Hepatocyte (in vitro differentiated cells): ENCODE measurements at regions not wholly inside any gene's neighbourhood (a gene's known extent, or its start where the extent isn't known, plus 50 kb on each side); places are given as distances from the start of the nearest gene placed in this dataset.

Experiments
- DNase-seq: peaks from one replicate; pipeline ENCODE4 v3.0.0-alpha.2; 2016; ENCODE audit warnings: low spot score
- H2AFZ ChIP-seq: fragments of 200-600 bp; sonication (generic); 2 replicates; pipeline ENCODE4 v1.6.0; 2016; ENCODE audit warnings: antibody characterized with exemption, mild to moderate bottlenecking
- H3K27ac ChIP-seq: fragments of 200-600 bp; sonication (generic); 2 replicates; pipeline ENCODE4 v1.5.1; 2016; ENCODE audit warnings: mild to moderate bottlenecking
- H3K27me3 ChIP-seq: fragments of 200-600 bp; sonication (generic); 2 replicates; pipeline ENCODE4 v1.6.1; 2016
- H3K36me3 ChIP-seq: fragments of 200-600 bp; sonication (generic); replicated peaks from 2 replicates; pipeline ENCODE4 v1.5.1; 2016; ENCODE audit warnings: low read depth; ENCODE audit not compliant: insufficient read depth
- H3K4me1 ChIP-seq: fragments of 200-600 bp; sonication (generic); 2 replicates; pipeline ENCODE4 v1.5.1; 2016; ENCODE audit warnings: mild to moderate bottlenecking, moderate library complexity; ENCODE audit not compliant: insufficient read depth
- H3K4me2 ChIP-seq: fragments of 200-600 bp; sonication (generic); 2 replicates; pipeline ENCODE4 v1.6.0; 2016
- H3K4me3 ChIP-seq: fragments of 200-600 bp; sonication (generic); 2 replicates; pipeline ENCODE4 v1.5.1; 2016; ENCODE audit warnings: mild to moderate bottlenecking
- H3K79me2 ChIP-seq: fragments of 200-600 bp; sonication (generic); 2 replicates; pipeline ENCODE4 v1.6.0; 2017; ENCODE audit warnings: mild to moderate bottlenecking
- H3K9me2 ChIP-seq: fragments of 200-600 bp; sonication (generic); replicated peaks from 2 replicates; pipeline ENCODE4 v1.6.0; 2017; ENCODE audit warnings: mild to moderate bottlenecking; ENCODE audit not compliant: insufficient read depth
- H3K9me3 ChIP-seq: fragments of 200-600 bp; sonication (generic); 2 replicates; pipeline ENCODE4 v1.5.1; 2016; ENCODE audit warnings: low read depth, mild to moderate bottlenecking
- H4K20me1 ChIP-seq: fragments of 200-600 bp; sonication (generic); 2 replicates; pipeline ENCODE4 v1.6.0; 2016; ENCODE audit warnings: mild to moderate bottlenecking; ENCODE audit not compliant: insufficient read depth, poor library complexity, severe bottlenecking
- CTCF ChIP-seq: fragments of 200-600 bp; sonication (generic); IDR thresholded peaks from 2 replicates; pipeline ENCODE4 v1.5.1; 2016; ENCODE audit warnings: antibody characterized with exemption, mild to moderate bottlenecking; ENCODE audit not compliant: poor library complexity
- EZH2 ChIP-seq: fragments of 200-600 bp; sonication (generic); IDR thresholded peaks from 2 replicates; pipeline ENCODE4 v1.6.1; 2016; ENCODE audit warnings: antibody characterized with exemption, mild to moderate bottlenecking, borderline replicate concordance
- EZH2phosphoT487 ChIP-seq: fragments of 200-600 bp; sonication (generic); IDR thresholded peaks from one replicate; pipeline ENCODE4 v1.6.1; 2018; ENCODE audit warnings: antibody characterized with exemption, mild to moderate bottlenecking, low read depth, moderate library complexity; ENCODE audit not compliant: unreplicated experiment, severe bottlenecking
- WGBS: methylation state at CpG from one replicate; pipeline ENCODE4 v1.1.6; 2016; ENCODE audit warnings: low lambda C conversion rate; ENCODE audit errors: missing lambda C conversion rate; 5-methylcytosine and 5-hydroxymethylcytosine counted together

DNA sequence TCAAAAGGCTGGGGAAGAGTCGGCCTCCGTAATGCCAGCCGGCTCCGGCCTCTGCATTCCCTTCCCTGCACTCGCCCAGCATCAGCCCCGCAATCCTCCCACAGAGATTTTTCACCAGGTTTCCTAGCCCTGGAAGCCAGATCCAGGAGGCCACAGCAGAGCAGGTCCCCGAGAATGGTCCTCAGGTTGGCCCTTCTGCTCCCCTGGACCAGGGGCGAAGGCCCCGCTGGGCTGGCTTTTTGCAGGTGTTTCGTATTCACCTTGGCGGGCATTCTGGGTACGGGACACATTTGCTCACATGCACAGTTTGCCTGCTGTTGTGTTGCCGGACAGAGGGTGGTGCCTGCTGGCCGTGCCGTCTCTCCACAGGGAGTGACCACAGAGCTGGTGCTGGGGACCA lies 309.5 kb downstream of the NDUFA10 start:
- 95% methylated on average over 15 of the region's 15 CpGs for WGBS

GRCh38 chr2:239715202-239715601 lies 309.9 kb downstream of the NDUFA10 start:
- H3K4me3 ChIP-seq: no peak overlapping the region
- no peaks in the 10 kb centered on the region for H3K27me3 ChIP-seq
- no peaks in the 10 kb centered on the region for H3K9me3 ChIP-seq
- no peaks in the 10 kb centered on the region for H3K9me2 ChIP-seq
- no peak for DNase-seq
- H4K20me1 ChIP-seq: no peaks in the 10 kb centered on the region
- no peak overlapping the region for H3K4me2 ChIP-seq
- H3K27ac ChIP-seq: no peak overlapping the region
- no peak overlapping the region for H2AFZ ChIP-seq
- TF ChIP-seq EZH2: no peak
- no peaks in the 10 kb centered on the region for H3K36me3 ChIP-seq
- H3K79me2 ChIP-seq: no peaks in the 10 kb centered on the region
- WGBS: 91% methylated on average over 9 of the region's 9 CpGs
- peaks cover 13% of the 10 kb centered on the region for H3K4me1 ChIP-seq

More for the DNA sequence above, 309.5 kb downstream of the NDUFA10 start:
- Histone ChIP-seq H3K27ac (no peak overlapping the region), H3K36me3 (no peaks in the 10 kb centered on the region), H3K4me1 (peaks cover 13% of the 10 kb centered on the region), H4K20me1 (no peaks in the 10 kb centered on the region), H3K4me2 (no peak overlapping the region), H3K4me3 (no peak overlapping the region), H3K9me2 (no peaks in the 10 kb centered on the region), H2AFZ (no peak overlapping the region), H3K27me3 (no peaks in the 10 kb centered on the region), H3K79me2 (no peaks in the 10 kb centered on the region), H3K9me3 (no peaks in the 10 kb centered on the region)
- TF ChIP-seq CTCF: no peak
- no peak for TF ChIP-seq EZH2phosphoT487
- no peak for TF ChIP-seq EZH2
- no peak for DNase-seq

GRCh38 chr2:239714116-239714515 lies 311.0 kb downstream of the NDUFA10 start:
- 81% methylated on average over 6 of the region's 6 CpGs for WGBS
- H4K20me1 ChIP-seq: no peaks in the 10 kb centered on the region
- H3K9me2 ChIP-seq: no peaks in the 10 kb centered on the region
- H3K9me3 ChIP-seq: no peaks in the 10 kb centered on the region
- H3K4me1 ChIP-seq: peaks cover 13% of the 10 kb centered on the region
- H3K79me2 ChIP-seq: no peaks in the 10 kb centered on the region
- TF ChIP-seq CTCF: no peak
- TF ChIP-seq EZH2: no peak
- no peak for TF ChIP-seq EZH2phosphoT487
- H3K4me3 ChIP-seq: no peak overlapping the region
- H3K27me3 ChIP-seq: no peaks in the 10 kb centered on the region
- H2AFZ ChIP-seq: no peak overlapping the region
- no peak overlapping the region for H3K4me2 ChIP-seq
- DNase-seq: no peak
- no peak overlapping the region for H3K27ac ChIP-seq
- H3K36me3 ChIP-seq: no peaks in the 10 kb centered on the region

DNA sequence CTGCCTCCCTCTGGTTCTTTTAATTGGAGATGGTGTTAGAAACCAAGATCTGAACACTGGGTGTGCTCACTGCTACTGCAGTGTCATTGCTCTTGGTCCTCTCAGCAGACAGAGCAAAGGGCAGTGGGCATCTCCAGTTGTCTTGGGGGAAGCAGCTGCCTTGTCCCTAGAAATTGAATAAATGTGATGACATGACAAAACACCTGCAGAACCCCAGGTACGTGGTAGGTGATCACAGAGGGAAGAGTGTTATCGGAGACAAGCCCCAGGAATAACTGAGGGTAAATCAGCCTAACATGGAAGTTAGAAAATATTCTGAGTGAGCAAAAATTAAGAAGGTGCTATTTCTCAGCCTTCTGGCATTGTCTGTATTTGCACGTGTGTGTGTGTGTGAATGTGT lies 311.9 kb upstream of the HDAC4 start:
- no peaks in the 10 kb centered on the region for H4K20me1 ChIP-seq
- WGBS: 90% methylated on average over 3 of the region's 3 CpGs
- TF ChIP-seq EZH2phosphoT487 (no peak), CTCF (no peak), EZH2 (no peak)

More for the DNA sequence above, 311.9 kb upstream of the HDAC4 start:
- no peaks in the 10 kb centered on the region for H3K9me2 ChIP-seq
- no peak for DNase-seq
- H3K27ac ChIP-seq: no peak overlapping the region
- no peaks in the 10 kb centered on the region for H3K27me3 ChIP-seq
- peaks cover 13% of the 10 kb centered on the region for H3K4me1 ChIP-seq
- no peaks in the 10 kb centered on the region for H3K79me2 ChIP-seq
- no peak overlapping the region for H2AFZ ChIP-seq
- no peaks in the 10 kb centered on the region for H3K36me3 ChIP-seq
- no peaks in the 10 kb centered on the region for H3K9me3 ChIP-seq
- H3K4me3 ChIP-seq: no peak overlapping the region
- H3K4me2 ChIP-seq: no peak overlapping the region
